ENCODE measurements at regions not wholly inside any gene's neighbourhood (a gene's known extent, or its start where the extent isn't known, plus 50 kb on each side); places are given as distances from the start of the nearest gene placed in this dataset.

DNA sequence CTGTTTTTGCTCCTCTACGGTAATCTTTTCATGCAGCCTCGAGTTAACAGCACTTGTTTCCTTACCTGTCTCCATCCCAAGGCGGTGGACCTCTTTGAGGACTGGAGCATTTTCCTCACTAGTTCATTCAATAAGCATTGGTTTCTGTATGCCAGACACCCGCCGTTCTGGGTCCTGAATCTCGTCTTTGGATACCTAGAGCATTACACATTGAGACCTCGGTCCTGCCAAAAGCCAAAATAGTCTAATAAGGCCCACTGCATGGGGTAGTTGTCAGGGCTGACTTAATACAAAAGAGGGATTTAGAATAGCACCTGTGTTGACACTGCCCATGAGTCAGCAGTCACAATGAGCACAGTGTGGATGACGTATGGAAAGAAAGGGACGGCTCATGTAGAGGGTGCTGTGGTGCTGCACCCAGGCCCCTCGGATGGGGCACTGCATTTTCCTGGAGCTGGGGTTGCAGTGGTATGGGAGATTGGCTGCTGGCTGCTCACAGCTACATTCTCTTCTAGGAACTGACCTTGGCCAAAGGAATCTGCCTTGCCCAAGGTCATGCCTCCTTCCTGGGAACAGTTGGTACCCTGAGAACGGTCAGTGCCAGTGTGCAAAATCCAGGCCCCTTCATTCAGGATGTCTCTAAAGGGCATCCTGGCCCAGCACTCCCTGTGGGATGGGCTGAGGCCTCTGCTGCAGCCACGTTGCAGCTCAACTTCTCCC, 126.9 kb upstream of the NCK2 start:
- no peak for DNase-seq

DNA sequence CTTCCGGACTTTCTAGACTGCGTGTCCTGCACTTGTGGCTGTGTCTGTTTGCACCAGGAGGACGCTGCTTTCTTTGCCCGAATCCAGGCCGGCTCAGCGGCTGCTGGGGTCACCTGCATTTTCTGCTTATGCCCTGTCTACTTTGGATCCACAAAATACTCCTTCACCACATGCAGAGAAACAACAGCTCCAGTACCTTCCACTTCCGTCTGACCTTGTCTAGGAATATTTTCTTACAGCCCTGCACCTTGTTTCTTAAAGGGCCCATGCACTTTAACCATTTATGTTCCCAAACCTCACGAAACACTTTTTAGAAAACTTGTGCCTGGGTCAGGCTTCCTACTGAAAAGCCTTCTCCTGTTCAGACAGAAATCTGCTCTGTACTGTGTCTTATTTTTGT, 129.4 kb upstream of the NCK2 start:
- no peak for DNase-seq

DNA sequence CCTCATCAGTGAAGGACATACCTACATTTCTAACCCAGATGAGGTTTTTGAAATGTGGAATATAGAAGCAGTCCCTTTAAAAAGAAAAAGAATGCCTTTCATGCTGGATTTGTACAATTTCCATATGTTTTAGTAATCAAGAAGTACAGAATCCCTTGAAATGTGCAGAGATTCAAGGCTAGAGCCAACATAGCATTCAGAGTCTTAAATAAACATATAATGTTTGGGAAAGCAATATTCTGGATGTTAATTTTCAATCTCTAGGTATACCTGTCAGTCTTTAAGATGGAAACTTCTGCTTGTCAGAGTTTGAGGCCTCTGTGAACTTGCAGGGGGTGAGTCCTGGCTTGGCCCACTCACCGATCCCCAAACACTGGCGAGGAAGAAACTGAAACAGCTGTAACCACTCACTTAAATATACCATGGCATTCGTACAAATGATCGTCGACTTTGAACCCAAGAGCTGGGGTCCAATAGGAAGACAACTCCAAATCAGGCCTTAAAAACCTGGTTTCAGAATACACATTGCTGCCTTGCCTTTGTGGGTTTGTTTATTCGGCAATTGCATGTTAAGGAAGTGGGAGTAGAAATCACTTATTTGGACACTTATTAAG, 132.8 kb upstream of the NCK2 start:
- no peak for DNase-seq

DNA sequence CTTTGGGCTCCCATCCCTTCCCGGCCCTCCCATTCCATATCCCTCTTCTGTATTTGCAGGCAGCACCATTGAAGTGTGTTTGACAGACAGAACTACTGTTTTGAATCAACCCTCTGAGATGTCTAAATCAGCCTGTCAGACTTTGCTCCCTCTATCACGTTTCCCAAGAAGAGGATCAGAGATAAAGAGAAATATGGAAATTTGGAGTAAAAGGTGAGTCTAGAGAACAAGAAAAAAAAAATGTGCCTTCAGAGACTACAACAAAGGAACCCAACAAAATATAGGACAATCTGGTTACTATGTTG, 133.4 kb upstream of the NCK2 start:
- DNase-seq = no peak

DNA sequence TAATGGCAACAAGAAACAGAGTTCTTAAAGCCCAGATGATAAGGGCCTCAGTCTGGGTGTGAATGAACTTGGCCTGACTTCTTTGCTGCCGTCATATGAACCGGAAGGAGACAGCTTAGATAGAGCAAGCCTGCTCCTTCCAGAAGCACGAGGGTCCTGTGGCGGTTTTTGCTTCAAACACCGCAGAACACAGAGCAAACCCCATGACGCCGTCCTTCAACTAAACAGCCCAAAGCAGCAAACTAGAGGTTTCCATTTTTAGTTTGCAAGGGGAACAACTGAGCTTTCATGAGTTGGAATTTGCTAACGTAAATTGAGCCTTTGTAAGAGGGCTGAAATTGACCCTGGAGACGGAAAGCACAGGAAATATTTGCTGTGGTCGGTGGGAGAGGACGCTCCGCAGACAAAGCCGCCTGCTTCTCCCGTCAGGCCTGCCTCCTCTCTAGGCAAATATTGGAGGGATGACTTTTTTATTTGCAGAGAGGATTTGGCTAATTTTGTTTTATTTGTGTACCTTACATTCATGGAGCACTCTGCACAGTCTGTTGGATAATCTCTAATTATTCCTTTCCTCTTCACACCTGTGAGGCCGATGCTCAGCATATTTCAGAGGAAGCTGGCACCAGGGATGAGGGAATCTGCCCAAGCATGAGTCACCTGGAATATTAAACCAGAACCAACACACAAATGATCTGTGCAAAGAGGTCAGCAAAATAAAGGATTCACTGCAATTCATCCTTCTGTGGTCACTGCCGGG, 134.0 kb upstream of the NCK2 start:
- no peak for DNase-seq

DNA sequence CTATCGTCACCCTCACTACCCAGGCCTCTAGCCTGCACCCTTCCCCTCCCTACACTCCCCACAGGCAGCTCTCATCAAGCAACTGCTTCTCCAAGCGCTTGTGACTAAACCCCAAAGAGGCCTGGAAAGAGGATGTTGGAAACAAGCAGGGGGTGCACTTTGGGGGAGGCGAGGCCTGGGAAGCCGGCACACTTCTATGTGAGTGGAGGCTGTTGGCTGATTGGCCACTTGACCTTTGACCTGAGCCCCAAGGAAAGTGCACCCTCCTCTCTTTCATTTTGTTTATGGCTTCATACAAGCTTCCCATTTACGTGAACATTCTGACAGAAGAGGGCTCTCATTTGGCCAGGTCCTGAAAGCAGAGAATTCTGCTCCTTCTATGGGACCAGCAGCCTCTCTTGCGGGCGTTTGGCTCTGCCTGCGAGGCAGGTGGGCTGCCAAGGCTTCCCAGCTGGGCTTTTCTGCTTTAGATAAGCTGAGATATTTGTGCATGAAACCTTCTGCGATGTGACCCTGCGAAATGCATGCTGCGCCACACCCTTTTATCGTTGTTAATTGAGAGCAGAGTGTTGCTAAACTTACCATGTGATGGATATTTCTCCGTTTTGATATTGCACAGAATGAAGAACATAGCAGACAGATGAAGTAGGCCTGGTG, 134.8 kb upstream of the NCK2 start:
- no peak for DNase-seq

DNA sequence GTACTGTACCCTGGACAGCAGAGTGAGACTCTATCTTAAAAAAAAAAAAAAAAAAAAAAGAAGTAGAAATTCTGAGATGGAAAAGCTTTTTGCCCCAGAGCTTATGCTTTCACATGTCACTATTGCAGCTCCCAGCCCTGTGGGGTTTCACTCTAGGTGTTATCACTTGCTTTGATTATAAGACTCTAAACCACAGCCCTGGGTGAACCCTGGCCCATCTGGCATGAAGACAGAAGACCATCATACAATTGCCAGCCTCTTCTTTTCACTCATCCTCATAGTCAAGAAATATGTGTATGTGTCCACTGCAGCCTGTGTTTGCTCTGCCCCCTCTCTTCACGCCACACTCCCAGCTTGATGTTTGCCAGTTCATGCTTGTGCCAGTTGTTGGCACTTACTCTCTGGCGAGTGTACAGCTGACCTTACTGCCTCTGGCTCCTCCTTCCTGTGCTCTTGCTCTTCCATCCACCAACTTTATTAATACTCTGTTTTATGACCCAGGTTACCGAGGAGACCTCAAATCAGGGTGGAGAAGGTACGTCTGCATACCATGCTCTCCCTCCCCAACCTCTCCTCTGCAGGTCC, 136.7 kb upstream of the NCK2 start:
- DNase-seq = no peak

DNA sequence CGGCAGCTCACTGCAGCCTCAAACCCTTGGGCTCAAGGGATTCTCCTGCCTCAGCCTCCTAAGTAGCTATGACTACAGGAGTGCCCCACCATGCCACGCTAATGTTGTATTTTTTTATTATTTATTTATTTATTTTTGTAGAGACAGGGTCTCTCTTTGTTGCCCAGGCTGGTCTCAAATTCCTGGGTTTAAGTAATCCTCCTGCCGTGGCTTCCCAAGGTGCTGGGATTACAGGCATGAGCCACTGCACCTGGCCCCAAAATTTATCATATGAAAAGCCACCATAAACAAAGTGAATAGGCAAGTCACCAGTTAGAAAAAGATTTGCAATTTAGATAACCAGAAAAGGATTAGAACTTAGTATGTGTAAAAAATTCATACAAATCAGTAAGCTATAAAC, 138.6 kb upstream of the NCK2 start:
- no peak for DNase-seq

DNA sequence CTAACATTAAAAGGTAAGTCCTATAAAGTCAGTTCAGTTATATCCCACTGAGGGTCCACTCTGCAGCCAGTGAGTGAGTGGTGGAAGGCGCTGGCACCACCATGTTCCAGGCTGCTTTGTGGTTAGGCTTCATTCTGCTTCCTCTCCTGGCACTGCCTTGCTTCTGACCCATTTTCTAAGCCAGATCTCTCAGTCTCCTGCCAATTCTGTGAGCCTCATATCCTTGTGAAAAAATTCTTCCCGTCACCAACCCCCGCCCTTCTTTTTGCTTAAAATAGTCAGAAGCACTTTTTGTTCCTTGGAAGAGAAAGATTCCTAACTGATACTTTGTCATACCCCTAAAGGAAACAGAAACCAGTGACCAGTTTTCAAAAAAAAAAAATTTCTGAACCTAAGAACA, 139.8 kb upstream of the NCK2 start:
- DNase-seq = peak; percentile 69

DNA sequence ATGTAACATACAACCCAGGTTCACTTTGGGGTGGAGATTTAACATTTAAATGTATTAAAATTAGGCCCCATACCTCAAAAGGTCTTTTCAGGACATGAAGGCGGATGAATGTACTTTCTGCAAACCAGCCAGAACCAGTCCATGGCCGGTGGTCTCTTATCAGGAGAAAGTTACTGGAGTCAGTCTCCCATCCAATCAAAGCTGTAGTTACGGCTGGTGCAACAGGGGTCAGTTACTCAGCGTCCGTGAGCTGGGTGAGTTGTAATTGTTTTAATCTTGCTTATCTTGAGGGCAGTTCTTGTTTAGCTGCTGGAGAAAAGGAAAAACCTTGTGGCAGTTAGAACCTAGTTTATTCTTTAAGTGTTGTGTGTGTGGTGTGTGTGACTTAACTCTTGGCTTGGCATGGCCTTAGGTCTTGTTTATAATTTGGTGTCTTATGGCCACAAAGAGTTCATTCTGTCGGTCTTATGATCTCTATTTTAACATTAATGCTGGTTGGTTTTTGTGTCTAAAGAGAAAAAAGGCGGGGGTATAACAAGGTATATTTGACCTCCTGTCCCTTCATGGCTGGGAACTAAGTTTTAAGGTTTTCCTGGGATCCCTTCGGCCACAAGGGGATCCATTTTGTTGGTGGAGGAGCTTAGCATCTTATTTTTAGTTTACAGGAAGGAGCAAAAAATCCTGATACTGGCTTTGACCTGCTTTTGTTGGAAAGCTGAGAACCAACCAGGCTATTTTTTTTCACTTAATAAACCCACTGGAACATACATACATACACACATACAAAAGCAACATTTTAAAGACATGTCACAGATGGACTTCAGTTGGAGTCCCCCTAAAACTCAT, 143.5 kb upstream of the NCK2 start:
- DNase-seq = no peak

DNA sequence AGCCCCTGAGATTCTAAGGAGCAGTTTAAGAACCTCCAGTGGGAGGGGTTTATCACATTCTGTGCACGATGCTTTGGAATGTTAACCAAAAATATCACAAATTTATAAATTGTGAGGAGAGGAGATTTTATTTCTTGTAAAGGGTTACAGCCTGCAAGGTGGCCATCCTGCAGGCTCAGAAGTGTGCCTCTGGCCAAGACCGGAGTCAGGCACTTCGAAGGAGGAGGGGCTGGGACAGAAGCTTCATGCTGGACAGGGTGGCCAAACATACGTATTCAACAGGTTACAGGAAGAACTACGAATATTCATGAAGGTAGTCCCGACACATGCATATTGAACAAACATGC, 144.1 kb upstream of the NCK2 start:
- no peak for DNase-seq

DNA sequence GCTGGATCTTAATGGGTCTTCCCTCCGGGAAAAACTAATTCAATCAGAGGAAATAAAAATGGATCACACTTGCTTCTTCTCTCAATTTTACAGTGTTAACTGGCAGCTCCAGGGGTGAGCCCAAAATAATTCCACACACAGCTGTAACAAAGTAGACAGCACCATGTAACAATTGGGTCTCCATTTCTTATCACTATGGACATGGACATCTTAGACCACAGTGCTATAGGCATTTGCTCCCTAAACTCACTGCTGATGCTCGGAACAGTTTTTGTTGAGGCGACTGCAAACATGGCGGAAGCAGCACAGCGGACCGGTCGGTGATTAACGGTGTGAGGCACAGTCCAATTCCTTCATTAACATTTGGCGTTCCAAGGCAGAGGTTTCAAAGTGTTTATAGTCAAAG, 144.7 kb upstream of the NCK2 start:
- DNase-seq = no peak

DNA sequence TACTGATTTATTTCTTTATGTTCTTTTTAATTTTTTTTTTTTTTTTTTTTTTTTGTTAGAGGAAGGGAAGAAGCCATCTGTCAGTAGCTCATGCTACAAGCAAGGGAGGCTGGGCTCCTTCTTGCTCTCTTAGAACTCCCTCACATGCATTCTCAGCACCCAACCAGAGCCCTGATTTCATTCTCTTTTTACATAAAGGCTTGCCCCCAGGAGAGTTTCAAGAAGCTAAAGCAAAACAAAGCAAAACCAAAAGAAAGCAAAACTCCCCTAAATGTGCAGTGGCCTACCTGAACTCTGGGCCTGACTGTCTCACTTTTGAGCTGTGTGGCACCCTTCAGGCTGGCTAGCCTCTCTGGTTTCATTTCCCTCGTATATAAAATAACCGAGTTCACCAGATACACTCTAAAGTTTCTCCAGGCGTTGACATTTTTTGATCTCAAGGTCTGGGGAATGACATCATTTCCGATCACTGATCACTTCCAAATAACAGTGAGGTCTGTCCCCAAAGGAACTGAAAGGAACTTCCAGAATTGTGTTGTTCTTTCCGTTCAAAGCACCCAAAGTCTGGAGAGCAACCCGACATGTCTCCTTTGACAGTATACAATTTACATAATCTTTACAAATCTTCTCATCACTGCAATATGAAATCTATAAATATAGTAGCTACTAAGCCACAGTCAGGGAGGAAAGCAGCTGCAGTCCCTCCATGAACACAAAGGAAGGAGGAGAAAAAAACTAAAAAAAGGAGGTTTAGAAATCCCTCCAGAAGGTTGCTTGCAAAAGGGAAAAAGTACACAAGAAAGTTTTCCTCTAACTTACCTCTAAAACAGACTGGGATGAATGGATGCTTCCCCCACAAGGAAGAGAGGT, 145.6 kb upstream of the NCK2 start:
- no peak for DNase-seq

DNA sequence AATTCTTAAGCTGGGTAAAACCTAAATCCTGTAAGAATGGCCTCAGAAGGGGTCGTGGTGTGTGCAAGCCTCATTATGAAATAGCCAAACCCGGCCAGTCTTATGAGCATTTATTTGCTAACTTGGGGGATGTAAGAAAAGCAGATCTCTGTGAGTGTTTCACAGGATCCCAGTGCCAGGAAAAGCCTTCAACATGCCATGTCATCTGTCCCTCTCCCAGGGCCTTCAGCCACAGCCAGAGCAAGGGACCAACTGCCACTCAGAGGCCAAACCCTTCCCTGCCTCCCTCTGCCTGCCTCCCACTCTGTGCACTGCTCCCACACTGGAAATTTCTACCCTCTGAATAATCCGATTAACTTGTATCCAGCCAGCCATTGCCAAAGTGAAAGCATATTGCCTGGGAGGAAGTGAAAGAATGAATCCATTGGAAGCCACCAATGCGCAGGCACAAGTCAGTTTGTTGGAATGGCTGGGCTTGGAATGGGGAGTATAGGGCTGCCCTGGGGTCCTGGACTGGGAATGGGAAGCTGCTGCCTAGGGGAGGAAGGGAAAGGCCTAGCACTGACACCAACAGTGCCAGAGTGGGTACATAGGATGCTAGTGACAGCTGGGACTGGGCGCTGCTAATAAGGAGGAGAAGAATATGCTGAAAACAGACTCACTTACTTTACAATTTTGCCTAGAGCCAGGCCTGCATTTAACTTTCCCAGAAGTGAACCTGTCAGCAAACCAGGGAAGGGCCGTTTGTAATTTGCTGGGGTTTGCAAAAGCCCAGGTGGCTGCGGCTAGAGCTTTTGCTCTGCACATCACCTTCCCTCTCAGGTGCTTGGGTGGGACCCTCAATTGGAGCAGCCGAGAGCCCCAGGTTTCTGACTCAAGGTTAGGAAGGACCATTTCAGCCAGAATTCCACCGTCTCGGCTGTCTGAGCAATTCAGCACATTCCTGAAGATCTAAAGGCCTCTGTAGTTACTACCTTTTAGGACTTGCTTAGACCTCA, 146.6 kb upstream of the NCK2 start:
- no peak for DNase-seq

DNA sequence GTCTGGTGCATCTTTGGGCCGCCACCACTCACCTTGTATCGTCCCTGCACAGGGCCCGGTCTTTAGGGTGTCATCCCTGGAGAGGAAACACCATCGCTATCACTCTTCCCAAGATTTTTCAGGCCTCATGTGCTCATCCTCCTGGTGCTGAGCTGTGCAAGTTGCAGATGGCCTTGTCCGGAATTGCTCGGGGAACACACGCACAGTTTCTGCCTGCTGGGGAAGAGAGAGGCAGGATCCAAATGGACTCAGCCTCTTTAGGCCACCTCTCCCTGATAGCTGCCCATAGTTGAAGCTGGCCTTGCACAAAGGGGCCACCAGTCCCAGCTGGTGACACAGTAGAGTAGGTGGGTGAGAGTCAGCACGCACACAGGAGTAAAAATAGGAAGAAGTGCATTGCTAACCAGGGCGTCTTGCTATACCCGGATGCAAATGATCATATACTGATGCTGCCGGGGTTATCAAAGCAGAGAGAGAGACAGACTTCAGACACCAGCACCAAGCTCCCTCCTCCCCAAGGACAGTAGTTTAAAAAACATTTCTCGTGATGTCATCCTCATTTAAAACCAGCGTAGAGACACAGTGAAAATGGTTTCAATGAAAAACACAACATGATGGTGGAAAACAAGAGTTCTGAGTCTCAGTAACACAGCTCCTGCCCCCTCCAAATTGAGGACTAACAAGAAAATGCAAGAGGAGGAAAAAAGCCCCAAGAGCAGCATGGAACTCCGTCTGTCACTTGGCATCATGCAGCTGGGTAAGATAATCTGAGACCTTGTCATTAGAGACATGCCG, 147.5 kb upstream of the NCK2 start:
- DNase-seq = no peak

DNA sequence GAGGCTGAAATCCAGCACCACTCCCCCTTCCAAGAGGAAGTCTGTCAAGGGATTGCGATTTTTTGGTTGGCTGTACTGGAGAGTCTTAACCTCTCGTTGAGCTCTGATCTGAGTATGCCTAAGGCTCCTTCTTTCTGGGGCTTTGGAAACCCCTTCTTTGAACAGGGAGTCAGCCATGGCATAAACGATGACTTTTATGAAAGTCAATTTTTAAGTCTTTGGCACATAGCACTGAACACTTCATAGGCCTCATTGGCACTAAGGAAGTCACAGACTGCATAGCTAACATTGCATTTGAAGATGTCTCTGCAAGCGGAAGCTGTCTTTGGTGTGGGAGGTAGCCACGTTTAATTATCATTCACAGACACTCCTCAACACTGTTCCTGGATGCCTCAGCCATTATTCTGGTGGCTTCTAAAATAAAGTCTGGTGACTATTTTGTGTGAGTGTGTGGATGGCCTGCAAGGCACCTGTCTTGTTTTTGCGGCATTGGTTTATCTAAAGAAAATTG, 148.2 kb upstream of the NCK2 start:
- no peak for DNase-seq

DNA sequence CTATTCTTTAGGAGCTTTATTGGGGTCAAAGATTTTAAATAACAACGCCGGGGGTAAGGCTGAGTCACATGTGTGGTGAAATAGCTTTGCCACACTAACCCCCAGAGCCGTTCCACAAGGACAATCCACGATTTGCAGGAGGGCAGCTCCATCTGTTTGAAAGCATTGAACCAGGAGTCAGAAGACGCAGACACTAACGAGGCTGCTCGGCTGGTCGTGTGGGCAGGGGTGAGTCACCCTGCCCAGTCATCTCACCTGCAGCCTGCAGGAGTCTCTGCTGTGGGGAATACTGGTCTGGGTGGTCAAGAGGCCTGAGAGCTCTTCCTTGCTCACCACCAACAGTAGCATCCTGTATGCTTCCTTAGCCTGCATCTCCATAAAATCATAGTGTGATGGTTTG, 149.2 kb upstream of the NCK2 start:
- no peak for DNase-seq

DNA sequence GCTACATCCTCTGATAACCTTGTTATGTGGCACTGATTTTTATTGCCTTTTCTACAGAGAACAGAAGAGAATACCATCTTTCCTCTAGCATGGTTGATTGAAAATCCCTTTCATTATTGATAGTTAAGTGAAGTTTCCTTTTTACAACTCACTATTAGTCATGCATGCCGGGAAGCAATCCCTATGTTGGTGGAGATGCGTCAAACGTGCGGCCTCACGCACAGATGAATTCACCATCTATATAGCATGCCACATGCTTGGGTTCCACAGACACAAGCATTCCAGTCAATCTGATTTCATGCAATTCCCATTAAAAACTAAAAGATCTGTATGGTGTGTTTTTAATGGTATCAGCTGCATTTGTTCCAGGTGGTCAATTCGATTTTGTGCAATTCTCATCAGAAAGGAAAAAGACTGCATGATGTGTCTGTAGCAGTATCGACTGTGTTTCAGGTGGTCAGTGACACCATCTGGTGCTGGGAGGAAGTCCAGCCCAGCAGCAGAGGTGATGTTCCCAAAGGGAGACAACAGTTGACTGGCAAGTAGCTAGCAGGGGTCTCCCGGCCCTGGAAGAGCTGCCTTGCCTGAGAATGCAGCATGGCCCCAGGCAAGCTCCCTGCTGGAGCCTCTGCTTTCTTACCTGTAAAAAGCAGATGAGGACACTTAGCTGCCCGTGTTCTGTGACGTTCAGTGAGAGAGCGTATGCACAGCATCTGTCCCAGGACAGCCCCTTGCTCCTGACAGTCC, 151.3 kb upstream of the NCK2 start:
- no peak for DNase-seq

DNA sequence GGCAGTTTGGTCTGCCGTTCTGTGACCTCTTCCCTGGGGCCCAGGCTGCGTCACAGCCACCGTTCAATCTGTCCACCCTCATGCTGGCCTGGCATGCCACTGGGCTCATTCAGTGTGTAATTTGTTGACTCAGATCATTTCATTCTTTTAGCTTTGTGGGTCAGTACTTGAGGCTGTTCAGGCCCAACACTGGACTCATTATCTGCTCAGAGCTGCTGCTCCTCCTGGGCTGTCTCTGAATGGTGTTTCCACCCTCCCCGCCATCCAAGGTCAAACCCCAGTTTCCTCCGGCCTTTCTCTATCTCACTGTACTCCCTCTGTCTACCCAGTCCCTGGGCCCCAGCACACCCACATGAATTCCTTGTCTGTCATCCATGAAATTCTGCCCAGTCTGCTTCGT, 152.4 kb upstream of the NCK2 start:
- no peak for DNase-seq

All from NCI-H226 (cell line).